ENCODE measurements at regions not wholly inside any gene's neighbourhood (a gene's known extent, or its start where the extent isn't known, plus 50 kb on each side); places are given as distances from the start of the nearest gene placed in this dataset.

- no peak overlapping the region for H3K27ac ChIP-seq
- no peaks in the 10 kb centered on the region for H3K27me3 ChIP-seq
- H3K9me3 ChIP-seq: no peaks in the 10 kb centered on the region
- no peaks in the 10 kb centered on the region for H3K36me3 ChIP-seq
- no peaks in the 10 kb centered on the region for H3K4me1 ChIP-seq
- 90 to 93% methylated on average over 5 of the region's 5 CpGs for WGBS, 2 donors
- TF ChIP-seq EP300 (IDR thresholded peaks at IDR 0.05): no peak
- TF ChIP-seq POLR2A (IDR thresholded peaks at IDR 0.05): no peak
- no peak for TF ChIP-seq CTCF (IDR thresholded peaks at IDR 0.05)
- no peak overlapping the region for H3K4me3 ChIP-seq
- DNase-seq (ENCODE audit: low spot score in 2 of 2): no peak
These were observed 1607.8 kb upstream of the PIK3C3 start for GRCh38 chr18:40347261-40347660.

- Histone ChIP-seq H3K27ac (no peak overlapping the region), H3K4me1 (no peaks in the 10 kb centered on the region), H3K27me3 (no peaks in the 10 kb centered on the region), H3K9me3 (no peaks in the 10 kb centered on the region), H3K36me3 (no peaks in the 10 kb centered on the region), H3K4me3 (no peak overlapping the region)
- no peak for DNase-seq (ENCODE audit: low spot score in 2 of 2)
- TF ChIP-seq EP300 (IDR thresholded peaks at IDR 0.05) (no peak), POLR2A (IDR thresholded peaks at IDR 0.05) (no peak), CTCF (IDR thresholded peaks at IDR 0.05) (no peak)
These were observed 1608.9 kb upstream of the PIK3C3 start for GRCh38 chr18:40346146-40346545.

- Histone ChIP-seq H3K4me3 (no peak overlapping the region), H3K36me3 (no peaks in the 10 kb centered on the region), H3K4me1 (no peaks in the 10 kb centered on the region), H3K27ac (no peak overlapping the region), H3K27me3 (no peaks in the 10 kb centered on the region), H3K9me3 (no peaks in the 10 kb centered on the region)
- no peak for TF ChIP-seq POLR2A (IDR thresholded peaks at IDR 0.05)
- no peak for TF ChIP-seq EP300 (IDR thresholded peaks at IDR 0.05)
- no peak for TF ChIP-seq CTCF (IDR thresholded peaks at IDR 0.05)
- DNase-seq (ENCODE audit: low spot score in 2 of 2): no peak
- WGBS, 2 donors: 70 to 76% methylated on average over 3 of the region's 3 CpGs
These were observed 1613.3 kb upstream of the PIK3C3 start for GRCh38 chr18:40341701-40342100.

GRCh38 chr18:40338284-40338683 lies 1616.8 kb upstream of the PIK3C3 start:
- TF ChIP-seq POLR2A (IDR thresholded peaks at IDR 0.05): no peak
- no peak for TF ChIP-seq CTCF (IDR thresholded peaks at IDR 0.05)
- no peak for TF ChIP-seq EP300 (IDR thresholded peaks at IDR 0.05)
- Histone ChIP-seq H3K27ac (no peak overlapping the region), H3K4me1 (no peaks in the 10 kb centered on the region), H3K27me3 (no peaks in the 10 kb centered on the region), H3K36me3 (no peaks in the 10 kb centered on the region), H3K4me3 (no peak overlapping the region), H3K9me3 (no peaks in the 10 kb centered on the region)
- DNase-seq (ENCODE audit: low spot score in 2 of 2): no peak
- WGBS, 2 donors: 96 to 98% methylated on average over 1 of the region's 1 CpG

- no peak for DNase-seq (ENCODE audit: low spot score in 2 of 2)
- no peaks in the 10 kb centered on the region for H3K4me1 ChIP-seq
- H3K36me3 ChIP-seq: no peaks in the 10 kb centered on the region
- H3K27ac ChIP-seq: no peak overlapping the region
- H3K27me3 ChIP-seq: no peaks in the 10 kb centered on the region
- WGBS, 2 donors: 44 to 55% methylated on average over 6 of the region's 6 CpGs
- TF ChIP-seq EP300 (IDR thresholded peaks at IDR 0.05): no peak
- TF ChIP-seq CTCF (IDR thresholded peaks at IDR 0.05): no peak
- TF ChIP-seq POLR2A (IDR thresholded peaks at IDR 0.05): no peak
- no peak overlapping the region for H3K4me3 ChIP-seq
- H3K9me3 ChIP-seq: peaks cover 0 to 8% (median 0%) of the 10 kb centered on the region in 4 donors
These were observed 1628.0 kb upstream of the PIK3C3 start for GRCh38 chr18:40326985-40327384.
